ENCODE measurements at regions not wholly inside any gene's neighbourhood (a gene's known extent, or its start where the extent isn't known, plus 50 kb on each side); places are given as distances from the start of the nearest gene placed in this dataset.

DNA sequence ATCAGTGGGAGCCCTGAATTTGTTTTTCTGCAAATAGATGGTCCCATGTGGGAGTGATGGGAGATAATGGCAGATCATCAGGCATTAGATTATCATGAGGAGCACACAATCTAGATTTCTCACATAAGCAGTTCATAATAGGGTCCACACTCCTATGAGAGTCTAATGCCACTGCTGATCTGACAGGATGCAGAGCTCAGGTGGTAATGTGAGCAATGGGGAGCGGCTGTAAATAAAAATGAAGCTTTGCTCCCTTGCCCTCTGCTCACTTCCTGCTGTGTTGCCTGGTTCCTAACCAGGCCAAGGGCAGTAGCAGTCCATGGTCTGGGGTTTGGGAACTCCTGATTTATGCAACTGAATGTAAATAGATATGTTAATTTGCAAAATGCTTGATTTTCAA, 538.6 kb downstream of the TRAM1L1 start:
- WGBS, 2 experiments (ENCODE audit: insufficient coverage in 1 of 2, insufficient read length in 1 of 2) = 95 to 100% methylated on average over 1 of the region's 1 CpG
- Histone ChIP-seq H3K9me3 (ENCODE audit: control insufficient read depth, low read length) (no peaks in the 10 kb centered on the region), H3K4me3 (ENCODE audit: low read length) (no peak overlapping the region), H3K36me3 (ENCODE audit: control insufficient read depth, insufficient read depth, low read length) (no peaks in the 10 kb centered on the region), H3K9ac (ENCODE audit: extremely low read depth, low read length, poor library complexity, severe bottlenecking) (no peak overlapping the region), H3K4me1 (ENCODE audit: control insufficient read depth, insufficient read depth, low read length) (no peaks in the 10 kb centered on the region), H3K27ac (ENCODE audit: low read depth, low read length) (no peak overlapping the region), H3K27me3 (ENCODE audit: control insufficient read depth, insufficient read depth, low read length, poor library complexity, severe bottlenecking) (no peaks in the 10 kb centered on the region)
- no peak for DNase-seq
- H3K27me3 Mint-ChIP-seq (ENCODE audit: insufficient read depth) = no peaks in the 10 kb centered on the region
- H3K9me3 Mint-ChIP-seq = no peaks in the 10 kb centered on the region
- no peaks in the 10 kb centered on the region for H3K36me3 Mint-ChIP-seq (ENCODE audit: low read depth)
- TF ChIP-seq, protein P1, sequence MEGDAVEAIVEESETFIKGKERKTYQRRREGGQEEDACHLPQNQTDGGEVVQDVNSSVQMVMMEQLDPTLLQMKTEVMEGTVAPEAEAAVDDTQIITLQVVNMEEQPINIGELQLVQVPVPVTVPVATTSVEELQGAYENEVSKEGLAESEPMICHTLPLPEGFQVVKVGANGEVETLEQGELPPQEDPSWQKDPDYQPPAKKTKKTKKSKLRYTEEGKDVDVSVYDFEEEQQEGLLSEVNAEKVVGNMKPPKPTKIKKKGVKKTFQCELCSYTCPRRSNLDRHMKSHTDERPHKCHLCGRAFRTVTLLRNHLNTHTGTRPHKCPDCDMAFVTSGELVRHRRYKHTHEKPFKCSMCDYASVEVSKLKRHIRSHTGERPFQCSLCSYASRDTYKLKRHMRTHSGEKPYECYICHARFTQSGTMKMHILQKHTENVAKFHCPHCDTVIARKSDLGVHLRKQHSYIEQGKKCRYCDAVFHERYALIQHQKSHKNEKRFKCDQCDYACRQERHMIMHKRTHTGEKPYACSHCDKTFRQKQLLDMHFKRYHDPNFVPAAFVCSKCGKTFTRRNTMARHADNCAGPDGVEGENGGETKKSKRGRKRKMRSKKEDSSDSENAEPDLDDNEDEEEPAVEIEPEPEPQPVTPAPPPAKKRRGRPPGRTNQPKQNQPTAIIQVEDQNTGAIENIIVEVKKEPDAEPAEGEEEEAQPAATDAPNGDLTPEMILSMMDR (conservative IDR thresholded peaks at IDR 0.05) = no peak
- H3K27ac Mint-ChIP-seq = no peak overlapping the region
- H3K4me1 Mint-ChIP-seq = no peaks in the 10 kb centered on the region
- no peak overlapping the region for H3K4me3 Mint-ChIP-seq

DNA sequence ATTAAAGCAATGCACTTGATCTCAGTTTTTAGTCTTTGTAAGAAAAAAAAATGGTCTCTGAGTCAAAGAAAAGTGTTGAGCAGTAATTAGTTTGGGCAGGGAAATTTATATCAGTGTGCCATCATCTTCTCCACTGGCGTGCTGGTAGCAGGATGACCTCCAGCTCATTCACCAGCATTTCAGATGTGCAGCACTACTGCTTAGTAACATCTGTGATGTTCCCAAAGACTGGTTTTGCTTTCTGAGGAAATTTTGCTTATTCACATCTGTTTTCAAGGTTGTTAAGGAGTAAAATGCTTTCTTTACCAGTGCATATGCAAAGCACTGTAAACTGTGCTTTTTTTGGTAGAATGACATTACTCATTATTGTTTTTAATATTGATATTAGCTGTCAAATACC, 540.4 kb downstream of the TRAM1L1 start:
- Mint-ChIP-seq H3K9me3 (no peaks in the 10 kb centered on the region), H3K4me3 (no peak overlapping the region), H3K4me1 (no peaks in the 10 kb centered on the region), H3K27me3 (ENCODE audit: insufficient read depth) (no peaks in the 10 kb centered on the region), H3K36me3 (ENCODE audit: low read depth) (no peaks in the 10 kb centered on the region), H3K27ac (no peak overlapping the region)
- no peaks in the 10 kb centered on the region for H3K9me3 ChIP-seq (ENCODE audit: control insufficient read depth, low read length)
- H3K27me3 ChIP-seq (ENCODE audit: control insufficient read depth, insufficient read depth, low read length, poor library complexity, severe bottlenecking) = no peaks in the 10 kb centered on the region
- 100% methylated on average over 1 of the region's 1 CpG; no CpG with 5 or more reads in 1 of the 2 experiments for WGBS, 2 experiments (ENCODE audit: insufficient coverage in 1 of 2, insufficient read length in 1 of 2)
- H3K4me1 ChIP-seq (ENCODE audit: control insufficient read depth, insufficient read depth, low read length) = no peaks in the 10 kb centered on the region
- no peak overlapping the region for H3K9ac ChIP-seq (ENCODE audit: extremely low read depth, low read length, poor library complexity, severe bottlenecking)
- TF ChIP-seq, protein P1 (conservative IDR thresholded peaks at IDR 0.05) = no peak
- no peak overlapping the region for H3K4me3 ChIP-seq (ENCODE audit: low read length)
- DNase-seq = no peak
- no peak overlapping the region for H3K27ac ChIP-seq (ENCODE audit: low read depth, low read length)
- H3K36me3 ChIP-seq (ENCODE audit: control insufficient read depth, insufficient read depth, low read length) = no peaks in the 10 kb centered on the region

DNA sequence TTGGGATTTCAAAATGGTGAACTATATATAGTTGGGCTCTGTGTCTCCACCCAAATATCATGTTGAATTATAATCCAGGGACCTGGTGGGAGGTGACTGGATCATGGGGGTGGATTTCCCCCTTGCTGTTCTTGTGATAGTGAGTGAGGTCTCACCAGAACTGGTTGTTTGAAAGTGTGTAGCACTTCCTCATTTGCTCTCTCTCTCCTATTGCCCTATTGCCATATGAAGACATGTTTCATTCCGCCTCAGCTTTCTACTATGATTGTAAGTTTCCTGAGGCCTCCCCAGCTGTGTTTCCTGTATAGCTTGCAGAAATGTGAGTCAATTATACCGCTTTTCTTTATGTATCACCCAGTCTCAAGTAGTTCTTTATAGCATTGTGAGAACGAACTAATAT, 545.6 kb downstream of the TRAM1L1 start:
- Mint-ChIP-seq H3K27me3 (ENCODE audit: insufficient read depth) (no peaks in the 10 kb centered on the region), H3K27ac (no peak overlapping the region), H3K9me3 (no peaks in the 10 kb centered on the region)

More for the DNA sequence above, 545.6 kb downstream of the TRAM1L1 start:
- WGBS, 2 experiments (ENCODE audit: insufficient coverage in 1 of 2, insufficient read length in 1 of 2) = 100% methylated on average over 1 to 3 of the region's 3 CpGs
- H3K36me3 ChIP-seq (ENCODE audit: control insufficient read depth, insufficient read depth, low read length) = no peaks in the 10 kb centered on the region
- TF ChIP-seq, protein P1 (conservative IDR thresholded peaks at IDR 0.05) = no peak
- no peak overlapping the region for H3K4me3 ChIP-seq (ENCODE audit: low read length)
- H3K9ac ChIP-seq (ENCODE audit: extremely low read depth, low read length, poor library complexity, severe bottlenecking) = no peak overlapping the region
- H3K4me1 ChIP-seq (ENCODE audit: control insufficient read depth, insufficient read depth, low read length) = no peaks in the 10 kb centered on the region
- no peaks in the 10 kb centered on the region for H3K4me1 Mint-ChIP-seq
- no peaks in the 10 kb centered on the region for H3K36me3 Mint-ChIP-seq (ENCODE audit: low read depth)
- H3K27ac ChIP-seq (ENCODE audit: low read depth, low read length) = no peak overlapping the region
- DNase-seq = no peak
- no peaks in the 10 kb centered on the region for H3K27me3 ChIP-seq (ENCODE audit: control insufficient read depth, insufficient read depth, low read length, poor library complexity, severe bottlenecking)
- H3K4me3 Mint-ChIP-seq = no peak overlapping the region
- no peaks in the 10 kb centered on the region for H3K9me3 ChIP-seq (ENCODE audit: control insufficient read depth, low read length)

All from endodermal cell (in vitro differentiated cells).